GM12864 (cell line): ENCODE measurements at regions not wholly inside any gene's neighbourhood (a gene's known extent, or its start where the extent isn't known, plus 50 kb on each side); places are given as distances from the start of the nearest gene placed in this dataset.

Experiments
- DNase-seq: peaks from one replicate; pipeline ENCODE4 v3.0.0-alpha.2; 2011; ENCODE audit warnings: low read depth
- H3K4me3 ChIP-seq: 2 replicates; pipeline ENCODE4 v1.5.1; 2011; ENCODE audit warnings: mild to moderate bottlenecking, low read depth, low read length, control low read depth
- TF ChIP-seq, protein P1 (sequence below): IDR thresholded peaks from 2 replicates; pipeline ENCODE4 v1.5.1; 2011; ENCODE audit warnings: low read depth, mild to moderate bottlenecking, moderate library complexity, low read length, control low read depth, inconsistent platforms; ENCODE audit errors: missing control alignments

GRCh38 chr18:11204020-11204419 is 54.7 kb upstream of the PIEZO2 start:
- no peak overlapping the region for H3K4me3 ChIP-seq
- DNase-seq, result no peak
- TF ChIP-seq, protein P1, sequence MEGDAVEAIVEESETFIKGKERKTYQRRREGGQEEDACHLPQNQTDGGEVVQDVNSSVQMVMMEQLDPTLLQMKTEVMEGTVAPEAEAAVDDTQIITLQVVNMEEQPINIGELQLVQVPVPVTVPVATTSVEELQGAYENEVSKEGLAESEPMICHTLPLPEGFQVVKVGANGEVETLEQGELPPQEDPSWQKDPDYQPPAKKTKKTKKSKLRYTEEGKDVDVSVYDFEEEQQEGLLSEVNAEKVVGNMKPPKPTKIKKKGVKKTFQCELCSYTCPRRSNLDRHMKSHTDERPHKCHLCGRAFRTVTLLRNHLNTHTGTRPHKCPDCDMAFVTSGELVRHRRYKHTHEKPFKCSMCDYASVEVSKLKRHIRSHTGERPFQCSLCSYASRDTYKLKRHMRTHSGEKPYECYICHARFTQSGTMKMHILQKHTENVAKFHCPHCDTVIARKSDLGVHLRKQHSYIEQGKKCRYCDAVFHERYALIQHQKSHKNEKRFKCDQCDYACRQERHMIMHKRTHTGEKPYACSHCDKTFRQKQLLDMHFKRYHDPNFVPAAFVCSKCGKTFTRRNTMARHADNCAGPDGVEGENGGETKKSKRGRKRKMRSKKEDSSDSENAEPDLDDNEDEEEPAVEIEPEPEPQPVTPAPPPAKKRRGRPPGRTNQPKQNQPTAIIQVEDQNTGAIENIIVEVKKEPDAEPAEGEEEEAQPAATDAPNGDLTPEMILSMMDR, result no peak

GRCh38 chr18:11199477-11199876 is 50.1 kb upstream of the PIEZO2 start:
- H3K4me3 ChIP-seq, result no peak overlapping the region
- DNase-seq, result no peak
- TF ChIP-seq, protein P1, result no peak
